Fibroblast of gingiva (primary cell): ENCODE measurements at regions not wholly inside any gene's neighbourhood (a gene's known extent, or its start where the extent isn't known, plus 50 kb on each side); places are given as distances from the start of the nearest gene placed in this dataset.
"Not testable (repeated sequence)": the region's sequence is repeated elsewhere in the genome, so short reads cannot be mapped to it uniquely, and the experiment has no call there.

Experiments used
- DNase-seq: peaks from one replicate; pipeline ENCODE4 v3.0.0-alpha.2; 2011; ENCODE audit warnings: low read depth

GRCh38 chr13:107669391-107669993, 545.8 kb downstream of the LIG4 start:
- DNase-seq = peak; percentile 15

DNA sequence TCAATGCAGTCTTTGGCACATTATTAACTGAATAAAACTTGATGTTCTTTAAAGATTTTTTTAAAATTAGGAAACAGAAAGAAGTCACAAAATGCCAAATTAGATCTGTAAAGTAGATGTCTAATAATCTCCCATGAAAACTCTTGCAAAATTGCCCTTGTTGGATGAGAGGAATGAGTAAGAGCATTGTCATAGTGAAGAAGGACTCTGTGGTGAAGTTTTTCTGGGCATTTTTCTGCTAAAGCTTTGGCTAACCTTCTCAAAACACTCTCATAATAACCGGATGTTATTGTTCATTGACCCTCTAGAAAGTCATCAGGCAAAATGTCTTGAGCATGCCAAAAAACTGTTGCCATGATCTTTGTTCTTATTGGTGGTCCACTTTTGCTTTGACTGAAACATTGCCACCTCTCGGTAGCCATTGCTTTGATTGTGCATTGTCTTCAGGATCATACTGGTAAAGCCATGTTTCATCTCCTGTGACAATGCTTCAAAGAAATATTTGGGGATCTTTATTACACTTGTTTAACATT, 549.3 kb downstream of the LIG4 start:
- no peak for DNase-seq

- DNase-seq = peak; percentile 38
Observed at GRCh38 chr13:107650081-107650701, 565.1 kb downstream of the LIG4 start.

GRCh38 chr13:107649079-107649478, 566.3 kb downstream of the LIG4 start:
- no peak for DNase-seq

- no peak for DNase-seq
Observed at GRCh38 chr13:107644136-107644535, 571.2 kb downstream of the LIG4 start.

- no peak for DNase-seq
Observed at GRCh38 chr13:107643615-107644014, 571.7 kb downstream of the LIG4 start.

GRCh38 chr13:107642831-107643230, 572.5 kb downstream of the LIG4 start:
- DNase-seq = no peak

- DNase-seq = no peak
Observed at GRCh38 chr13:107641574-107641973, 573.8 kb downstream of the LIG4 start.

- DNase-seq = no peak
Observed at GRCh38 chr13:107625648-107626047, 589.7 kb downstream of the LIG4 start.

DNA sequence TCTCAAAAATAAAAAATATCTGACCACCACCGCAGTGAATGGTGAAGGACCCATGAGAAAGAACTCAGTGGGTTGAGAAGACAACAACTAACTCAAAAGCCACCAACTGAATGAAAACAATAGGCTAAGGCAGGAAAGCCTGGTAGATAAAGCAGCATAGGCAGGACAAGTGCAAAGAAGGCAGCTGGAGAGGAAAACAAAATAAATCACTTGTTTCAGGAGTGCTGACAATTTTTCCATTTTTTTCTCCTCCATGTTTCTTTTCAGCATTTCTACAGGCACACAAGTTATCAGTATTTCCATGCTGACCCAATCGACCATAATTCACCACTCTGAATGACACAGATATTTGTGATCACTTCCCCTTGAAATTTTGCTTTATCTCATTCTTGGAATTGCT, 597.8 kb downstream of the LIG4 start:
- DNase-seq = no peak

GRCh38 chr13:107612376-107612775, 603.0 kb downstream of the LIG4 start:
- no peak for DNase-seq

- DNase-seq = no peak
Observed at GRCh38 chr13:107608736-107609135, 606.6 kb downstream of the LIG4 start.

GRCh38 chr13:107600971-107601370, 614.4 kb downstream of the LIG4 start:
- DNase-seq = no peak

DNA sequence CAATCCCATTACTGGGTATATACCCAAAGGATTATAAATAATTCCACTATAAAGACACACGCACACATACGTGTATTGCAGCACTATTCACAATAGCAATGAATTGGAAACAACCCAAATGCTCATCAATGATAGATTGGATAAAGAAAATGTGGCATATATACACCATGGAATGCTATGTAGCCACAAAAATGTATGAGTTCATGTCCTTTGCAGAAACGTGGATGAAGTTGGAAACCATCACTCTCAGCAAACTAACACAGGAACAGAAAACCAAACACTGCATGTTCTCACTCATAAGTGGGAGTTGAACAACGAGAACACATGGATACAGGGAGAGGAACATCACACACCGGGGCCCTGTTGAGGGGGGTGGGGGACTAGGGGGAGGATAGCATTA, 619.0 kb downstream of the LIG4 start:
- not testable (repeated sequence) for DNase-seq

DNA sequence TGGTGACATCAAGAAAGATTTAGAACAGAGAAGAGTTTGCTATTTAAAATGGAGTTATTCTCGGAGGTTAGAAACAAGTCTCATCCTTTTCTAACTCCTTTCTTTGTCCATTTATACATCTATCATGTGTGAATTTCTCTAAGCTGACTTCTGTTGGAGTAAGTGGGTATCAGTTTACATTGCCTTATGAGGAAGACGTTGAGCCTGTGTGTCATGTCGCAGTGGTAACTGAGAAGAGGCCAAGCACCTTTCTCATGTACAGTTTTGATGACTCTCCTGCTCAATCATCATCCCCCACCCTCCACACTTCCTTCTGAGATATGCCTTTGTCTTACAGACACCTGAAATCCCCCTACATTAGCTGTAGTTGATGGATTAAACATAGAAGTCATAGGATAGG, 624.8 kb downstream of the LIG4 start:
- DNase-seq = no peak

GRCh38 chr13:107587681-107588080, 627.7 kb downstream of the LIG4 start:
- DNase-seq = no peak

DNA sequence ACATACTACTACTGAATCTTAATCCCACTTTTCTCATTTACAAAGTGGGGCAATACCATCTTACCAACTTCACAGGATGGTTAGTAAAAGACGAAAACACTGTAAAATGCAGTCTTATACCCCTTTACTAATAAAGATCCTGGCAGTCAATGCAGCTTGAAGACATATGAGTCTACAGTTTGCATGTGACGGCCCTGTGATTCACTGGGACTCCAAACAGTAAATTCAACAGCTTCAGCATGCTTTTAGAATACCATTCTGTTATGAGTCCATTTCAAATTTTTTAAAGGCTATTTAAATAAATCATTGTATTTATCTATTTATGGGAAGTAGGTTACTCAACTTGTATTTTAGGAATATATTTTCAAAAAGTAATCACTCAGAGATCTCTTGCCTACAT, 629.1 kb downstream of the LIG4 start:
- peak; percentile 39 for DNase-seq

DNA sequence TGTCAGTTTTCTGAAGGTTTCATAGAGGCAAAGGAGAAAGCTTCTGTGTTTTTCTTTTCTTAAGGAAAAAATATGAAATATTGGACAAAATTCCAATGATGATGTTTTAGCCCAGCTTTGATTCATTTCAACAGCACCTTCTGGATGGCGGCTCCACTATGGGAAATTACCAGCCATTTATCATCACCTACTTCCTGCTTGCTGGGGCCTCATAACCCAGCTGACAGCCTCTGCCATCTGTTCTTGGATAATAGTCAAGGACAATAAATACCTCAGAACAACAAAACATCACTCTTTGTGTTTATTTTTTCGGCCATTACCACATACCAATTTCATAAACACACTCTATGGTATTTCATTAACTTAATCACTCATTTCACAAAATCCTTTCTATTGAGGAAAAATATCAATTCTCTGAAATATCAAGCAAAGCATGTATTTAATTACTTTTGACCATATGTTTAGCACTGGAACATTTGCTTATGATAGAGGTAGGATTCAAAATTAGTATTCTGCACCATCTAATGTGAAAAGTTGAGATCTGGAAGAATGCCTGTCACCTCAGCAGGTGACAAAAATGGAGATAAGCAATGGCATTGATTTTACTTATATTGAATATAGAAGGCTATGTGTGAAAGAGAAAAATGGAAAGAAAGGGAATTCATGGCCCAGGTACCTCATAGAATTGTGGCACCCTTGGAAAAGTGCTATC, 629.7 kb downstream of the LIG4 start:
- peak; percentile 21 for DNase-seq

DNA sequence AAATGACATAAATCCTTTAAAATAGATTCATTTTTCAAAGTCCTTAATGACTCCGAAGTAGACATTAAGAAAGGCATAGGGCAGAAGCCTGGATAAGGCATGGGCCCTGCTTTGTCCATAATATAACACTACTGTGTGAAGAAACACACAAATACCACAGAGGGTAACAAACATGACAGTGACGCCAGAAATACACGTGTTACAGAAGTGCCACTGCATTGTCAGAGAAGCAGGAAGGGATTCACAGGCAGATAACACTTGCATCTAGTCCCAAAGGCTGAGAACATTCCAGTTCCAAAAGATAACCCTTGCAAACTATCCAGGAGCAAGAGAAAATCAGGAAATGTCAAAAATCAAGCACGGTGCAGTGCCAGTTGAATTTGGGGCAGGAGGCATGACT, 633.2 kb downstream of the LIG4 start:
- no peak for DNase-seq

DNA sequence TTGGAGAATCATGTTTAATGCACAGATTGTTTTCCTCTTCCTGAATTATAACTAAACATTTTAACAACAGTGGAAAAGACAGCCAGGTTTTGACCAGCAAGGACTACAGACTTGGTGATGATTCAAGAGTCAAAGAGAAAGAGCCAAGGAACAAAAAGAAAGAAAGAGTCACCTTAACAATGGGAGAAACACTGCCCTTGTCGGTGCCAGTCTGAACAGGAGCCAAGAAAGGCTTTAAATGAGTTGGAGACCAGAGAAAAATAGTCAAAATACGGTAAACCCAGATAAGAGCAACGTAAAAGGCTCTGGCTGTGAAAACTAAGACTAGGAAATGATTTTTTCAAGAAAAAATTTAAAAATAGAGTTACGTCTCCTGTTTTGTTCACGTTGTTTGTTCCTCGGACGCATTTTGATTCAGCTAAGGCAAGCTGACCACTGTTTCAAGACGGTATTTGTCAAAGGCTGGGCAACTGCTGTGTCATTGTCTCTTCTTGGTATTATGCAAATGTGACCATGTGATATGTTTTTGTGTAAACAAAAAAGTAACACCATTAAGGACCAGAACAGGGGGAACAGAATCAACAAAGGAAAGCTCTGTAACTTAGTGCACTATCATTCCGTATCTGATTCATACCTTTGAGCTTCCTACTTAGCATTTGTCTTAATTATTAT, 634.5 kb downstream of the LIG4 start:
- no peak for DNase-seq

DNA sequence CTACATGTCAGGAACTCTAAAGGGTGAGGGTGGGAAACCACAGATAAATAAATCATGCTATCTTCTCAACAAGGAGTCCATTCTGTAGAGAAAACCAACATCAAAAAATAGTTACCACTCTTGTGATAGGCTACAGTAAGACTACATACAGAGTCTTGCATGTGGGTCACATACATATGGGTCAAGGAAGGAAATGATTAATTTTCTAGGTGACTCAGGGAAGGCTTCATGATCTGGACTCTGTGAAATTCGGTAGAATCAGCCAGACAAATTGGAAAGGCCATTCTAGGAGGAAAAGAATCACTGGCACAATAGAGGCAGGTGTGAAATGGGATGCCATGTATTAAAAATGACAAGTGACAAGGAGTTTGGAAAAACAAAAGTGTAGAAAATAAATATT, 638.9 kb downstream of the LIG4 start:
- no peak for DNase-seq

DNA sequence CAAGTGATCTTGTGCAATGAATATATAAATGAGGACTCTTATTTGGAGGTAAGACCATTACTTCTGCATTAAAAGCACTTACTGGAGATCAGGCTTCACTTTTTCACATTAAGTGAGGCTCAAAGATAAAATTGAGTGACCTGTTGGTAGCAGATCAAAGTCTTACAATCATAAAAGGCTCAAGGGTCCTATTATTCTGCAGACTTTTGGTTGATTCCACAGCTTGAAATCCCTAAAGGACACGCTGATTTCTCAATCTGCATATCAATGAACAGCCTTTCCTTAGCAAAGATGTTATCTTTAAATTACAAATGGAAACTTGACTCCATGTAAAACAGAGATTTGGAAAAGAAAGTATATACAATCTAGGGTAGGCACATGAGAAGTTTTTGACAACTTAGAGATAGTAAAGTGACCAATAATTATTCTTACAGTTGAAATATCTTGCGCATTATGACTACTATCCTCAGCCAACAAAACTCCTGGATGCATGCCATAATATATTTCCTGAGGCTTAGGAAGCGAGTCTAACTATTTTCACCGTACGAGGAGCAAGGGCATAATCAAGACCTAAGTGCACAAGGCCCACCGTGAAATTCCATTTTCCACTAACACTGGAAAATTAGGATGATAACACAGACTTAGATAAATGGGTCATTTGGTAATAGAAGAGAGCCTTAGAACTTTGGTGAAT, 640.7 kb downstream of the LIG4 start:
- DNase-seq = no peak
